Esophagus squamous epithelium (tissue), 4 donors: ENCODE measurements at regions not wholly inside any gene's neighbourhood (a gene's known extent, or its start where the extent isn't known, plus 50 kb on each side); places are given as distances from the start of the nearest gene placed in this dataset.

Source experiments
- POLR2A ChIP-seq, 4 donors: fragments of 450-650 bp; IDR thresholded peaks; one replicate each; pipeline ENCODE4 v1.6.1; 2017; ENCODE audit warnings: antibody characterized with exemption in 4 of 4, mild to moderate bottlenecking in 4 of 4, moderate library complexity in 3 of 4
- TF ChIP-seq, protein P1 (sequence below), 6 experiments: fragments of 450-650 bp in 4 of 6; fragments of 200-600 bp in 2 of 6; sonication (generic) in 2 of 6; IDR thresholded peaks; one replicate each; pipeline ENCODE4 v1.5.1; 2016 to 2019; ENCODE audit warnings: antibody characterized with exemption in 6 of 6, mild to moderate bottlenecking in 4 of 6, moderate library complexity in 4 of 6

DNA sequence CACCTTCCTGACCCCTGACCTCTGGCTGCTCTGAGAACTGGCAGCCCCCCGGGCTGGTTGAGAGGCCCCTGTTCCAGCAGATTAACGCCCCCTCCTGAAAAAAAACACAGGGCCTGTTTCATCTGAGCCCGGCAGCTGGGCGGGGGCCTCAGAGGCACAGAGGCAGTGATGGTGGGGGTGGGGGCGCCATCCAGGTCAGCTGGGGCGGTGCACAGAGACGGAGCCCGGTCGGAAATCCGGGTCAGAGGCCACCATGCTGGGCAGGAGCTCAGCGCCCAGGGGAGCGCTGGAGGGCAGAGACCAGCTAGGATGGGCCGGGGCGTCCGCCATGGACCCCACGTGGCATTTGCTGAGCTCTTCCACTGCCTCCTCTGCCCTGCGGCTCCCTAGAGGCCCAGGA, 68.0 kb downstream of the UNCX start:
- TF ChIP-seq, protein P1, sequence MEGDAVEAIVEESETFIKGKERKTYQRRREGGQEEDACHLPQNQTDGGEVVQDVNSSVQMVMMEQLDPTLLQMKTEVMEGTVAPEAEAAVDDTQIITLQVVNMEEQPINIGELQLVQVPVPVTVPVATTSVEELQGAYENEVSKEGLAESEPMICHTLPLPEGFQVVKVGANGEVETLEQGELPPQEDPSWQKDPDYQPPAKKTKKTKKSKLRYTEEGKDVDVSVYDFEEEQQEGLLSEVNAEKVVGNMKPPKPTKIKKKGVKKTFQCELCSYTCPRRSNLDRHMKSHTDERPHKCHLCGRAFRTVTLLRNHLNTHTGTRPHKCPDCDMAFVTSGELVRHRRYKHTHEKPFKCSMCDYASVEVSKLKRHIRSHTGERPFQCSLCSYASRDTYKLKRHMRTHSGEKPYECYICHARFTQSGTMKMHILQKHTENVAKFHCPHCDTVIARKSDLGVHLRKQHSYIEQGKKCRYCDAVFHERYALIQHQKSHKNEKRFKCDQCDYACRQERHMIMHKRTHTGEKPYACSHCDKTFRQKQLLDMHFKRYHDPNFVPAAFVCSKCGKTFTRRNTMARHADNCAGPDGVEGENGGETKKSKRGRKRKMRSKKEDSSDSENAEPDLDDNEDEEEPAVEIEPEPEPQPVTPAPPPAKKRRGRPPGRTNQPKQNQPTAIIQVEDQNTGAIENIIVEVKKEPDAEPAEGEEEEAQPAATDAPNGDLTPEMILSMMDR (IDR thresholded peaks at IDR 0.05) = no peak
- no peak for TF ChIP-seq POLR2A (IDR thresholded peaks at IDR 0.05)
